T-cell (primary cell): ENCODE measurements at regions not wholly inside any gene's neighbourhood (a gene's known extent, or its start where the extent isn't known, plus 50 kb on each side); places are given as distances from the start of the nearest gene placed in this dataset.
"Not testable (repeated sequence)": the region's sequence is repeated elsewhere in the genome, so short reads cannot be mapped to it uniquely, and the experiment has no call there.

ENCODE experiments used
- ATAC-seq, 4 experiments: fragments of 200-7000 bp in 3 of 4; fragments of 150-1000 bp in 1 of 4; cut with Tn5 transposase; replicated peaks in 1 of 4; 1 replicate in 3 of 4; 2 replicates in 1 of 4; pipeline ENCODE4 v1.10.0; 2021; ENCODE audit warnings: moderate library complexity in 3 of 4, mild to moderate bottlenecking in 2 of 4, moderate number of reproducible peaks in 1 of 4
- CTCF ChIA-PET, 2 donors: fragments of 300-600 bp; sonication (Branson Sonifier 250); formaldehyde crosslinking; loops; one replicate each; lab custom pipeline; 2022; ENCODE audit warnings: antibody characterized with exemption in 2 of 2; lab: Charles Lee
- POLR2A ChIA-PET, 2 donors: fragments of 300-600 bp; sonication (Branson Sonifier 250); formaldehyde crosslinking; loops; one replicate each; lab custom pipeline; 2022; ENCODE audit warnings: antibody characterized with exemption in 2 of 2; lab: Charles Lee
- DNase-seq, 35 experiments: peaks; one replicate each; pipeline versions ENCODE4 v3.0.0 to v3.0.0-alpha.2; 2013 to 2023
- H3K27ac ChIP-seq: one replicate; pipeline ENCODE4 v1.5.1; 2013; ENCODE audit warnings: low read length
- H3K27me3 ChIP-seq, 2 experiments: replicated peaks in 1 of 2; 1 replicate in 1 of 2; 2 replicates in 1 of 2; pipeline versions ENCODE4 v1.6.1 to v1.7.0; 2013; ENCODE audit warnings: low read length in 1 of 2, mixed read lengths in 1 of 2; ENCODE audit not compliant: control insufficient read depth in 2 of 2, insufficient read depth in 2 of 2; ENCODE audit errors: extremely low read depth in 1 of 2
- H3K36me3 ChIP-seq, 2 donors: 1 replicate in 1 of 2; 2 replicates in 1 of 2; pipeline versions ENCODE4 v1.6.1 to v1.7.0; 2013; ENCODE audit warnings: low read length in 1 of 2; ENCODE audit not compliant: control insufficient read depth in 2 of 2, insufficient read depth in 1 of 2; ENCODE audit errors: extremely low read depth in 1 of 2
- H3K4me1 ChIP-seq, 2 experiments: 1 replicate in 1 of 2; 2 replicates in 1 of 2; pipeline versions ENCODE4 v1.6.1 to v1.7.0; 2013; ENCODE audit warnings: low read length in 2 of 2, mixed read lengths in 1 of 2; ENCODE audit not compliant: insufficient read depth in 2 of 2, control insufficient read depth in 1 of 2; ENCODE audit errors: extremely low read depth in 1 of 2
- H3K4me3 ChIP-seq, 2 donors: 1 replicate in 1 of 2; 2 replicates in 1 of 2; pipeline versions ENCODE4 v1.5.1 to v1.7.0; 2013; ENCODE audit warnings: mild to moderate bottlenecking in 2 of 2, low read length in 1 of 2, moderate library complexity in 1 of 2; ENCODE audit not compliant: control insufficient read depth in 1 of 2; ENCODE audit errors: extremely low read depth in 1 of 2
- H3K9me3 ChIP-seq: 2 replicates; pipeline ENCODE4 v1.7.0; 2013
- H3K27ac Mint-ChIP-seq, 2 donors: one replicate each; pipeline ENCODE4 v1.8.0; 2020 to 2021; ENCODE audit warnings: mild to moderate bottlenecking in 2 of 2, mixed read lengths in 2 of 2
- H3K27me3 Mint-ChIP-seq, 2 donors: one replicate each; pipeline ENCODE4 v1.8.0; 2021 to 2022; ENCODE audit warnings: mixed read lengths in 2 of 2
- H3K36me3 Mint-ChIP-seq: one replicate; pipeline ENCODE4 v1.8.0; 2021; ENCODE audit warnings: mixed read lengths
- H3K4me1 Mint-ChIP-seq, 3 donors: one replicate each; pipeline ENCODE4 v1.8.0; 2020 to 2022; ENCODE audit warnings: mixed read lengths in 3 of 3, mild to moderate bottlenecking in 1 of 3
- H3K4me3 Mint-ChIP-seq, 3 donors: one replicate each; pipeline ENCODE4 v1.8.0; 2020 to 2022; ENCODE audit warnings: mild to moderate bottlenecking in 3 of 3, mixed read lengths in 3 of 3, moderate library complexity in 3 of 3
- H3K9me3 Mint-ChIP-seq, 3 donors: one replicate each; pipeline ENCODE4 v1.8.0; 2020 to 2022; ENCODE audit warnings: mixed read lengths in 3 of 3
- WGBS: methylation state at CpG from one replicate; pipeline ENCODE4 v1.1.5; 2013; ENCODE audit warnings: missing lambda C conversion rate; ENCODE audit not compliant: insufficient coverage; 5-methylcytosine and 5-hydroxymethylcytosine counted together

DNA sequence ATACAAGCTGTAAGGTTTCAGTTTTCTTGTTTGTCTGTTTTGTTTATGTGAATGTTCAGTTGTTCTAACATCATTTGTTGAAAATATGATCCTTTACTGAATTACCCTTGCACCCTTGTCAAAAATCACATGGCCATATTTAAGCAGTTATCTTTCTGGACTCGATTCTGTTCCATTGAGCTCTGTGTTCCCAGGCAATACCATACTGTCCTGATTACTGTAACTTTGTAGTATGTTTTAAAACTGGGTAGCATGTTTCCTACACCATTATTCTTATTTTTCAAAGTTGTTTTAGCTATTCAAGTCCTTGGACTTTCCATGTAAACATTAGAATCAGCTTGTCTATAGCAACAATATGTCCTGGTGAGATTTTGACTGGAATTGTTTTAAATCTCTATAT lies 66.7 kb upstream of the PRSS3 start:
- Histone ChIP-seq H3K9me3 (no peaks in the 10 kb centered on the region), H3K4me3 (no peak overlapping the region), H3K36me3 (no peaks in the 10 kb centered on the region), H3K4me1 (no peaks in the 10 kb centered on the region), H3K27me3 (peaks cover 2 to 12% of the 10 kb centered on the region in 2 experiments), H3K27ac (no peak overlapping the region)
- Mint-ChIP-seq H3K9me3 (peaks cover 0 to 12% (median 0%) of the 10 kb centered on the region in 3 donors), H3K36me3 (no peaks in the 10 kb centered on the region), H3K4me1 (no peaks in the 10 kb centered on the region), H3K27me3 (peaks cover 27 to 28% of the 10 kb centered on the region in 2 donors), H3K4me3 (no peak overlapping the region), H3K27ac (no peak overlapping the region)
- ChIA-PET POLR2A (no interaction called here), CTCF (interaction anchor here in 1 of 2 donors (0.7 to 2.0 kb wide), 3 partner anchors 20 to 767 kb away, joined by 3 to 7 read pairs (median 3); no protein-coding TSS in a partner anchor)
- WGBS: no CpG with 5 or more reads among the region's 1 CpG
- ATAC-seq (no peak), DNase-seq (no peak)

DNA sequence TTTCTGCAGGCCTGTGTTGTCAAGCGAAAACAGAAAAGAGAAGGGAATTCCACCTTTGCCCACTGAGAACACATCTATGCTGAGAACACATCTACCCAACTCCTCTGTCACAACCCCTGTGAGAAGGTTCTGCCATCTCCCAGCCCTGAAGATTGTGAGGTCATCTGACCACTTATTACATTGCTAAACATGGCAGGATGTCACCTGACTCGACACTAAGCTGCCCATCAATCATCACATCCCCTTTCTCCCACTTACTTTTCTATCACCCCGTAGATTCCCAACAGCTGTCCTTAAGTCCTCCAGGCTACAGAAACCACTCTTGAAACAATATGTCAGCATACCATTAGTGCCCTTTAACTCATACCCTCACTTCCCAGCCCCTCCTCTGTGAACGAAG lies 64.2 kb upstream of the PRSS3 start:
- H3K27me3 Mint-ChIP-seq: peaks cover 30 to 39% of the 10 kb centered on the region in 2 donors
- no peaks in the 10 kb centered on the region for H3K4me1 Mint-ChIP-seq
- H3K27ac ChIP-seq: no peak overlapping the region
- H3K36me3 ChIP-seq: no peaks in the 10 kb centered on the region
- no peaks in the 10 kb centered on the region for H3K9me3 ChIP-seq
- no peak overlapping the region for H3K4me3 ChIP-seq
- H3K27me3 ChIP-seq: peaks cover 0 to 20% of the 10 kb centered on the region in 2 experiments
- no peak for ATAC-seq
- no peaks in the 10 kb centered on the region for H3K36me3 Mint-ChIP-seq
- WGBS: 73% methylated on average over 4 of the region's 4 CpGs
- H3K4me3 Mint-ChIP-seq: no peak overlapping the region
- ChIA-PET POLR2A (interaction anchor here in 1 of 2 donors (0.5 kb wide), 1 partner anchor 248 kb away, joined by 10 read pairs; no protein-coding TSS in a partner anchor), CTCF (no interaction called here)
- H3K4me1 ChIP-seq: no peaks in the 10 kb centered on the region
- no peak overlapping the region for H3K27ac Mint-ChIP-seq
- peaks cover 0 to 8% (median 0%) of the 10 kb centered on the region in 3 donors for H3K9me3 Mint-ChIP-seq
- DNase-seq: no peak

DNA sequence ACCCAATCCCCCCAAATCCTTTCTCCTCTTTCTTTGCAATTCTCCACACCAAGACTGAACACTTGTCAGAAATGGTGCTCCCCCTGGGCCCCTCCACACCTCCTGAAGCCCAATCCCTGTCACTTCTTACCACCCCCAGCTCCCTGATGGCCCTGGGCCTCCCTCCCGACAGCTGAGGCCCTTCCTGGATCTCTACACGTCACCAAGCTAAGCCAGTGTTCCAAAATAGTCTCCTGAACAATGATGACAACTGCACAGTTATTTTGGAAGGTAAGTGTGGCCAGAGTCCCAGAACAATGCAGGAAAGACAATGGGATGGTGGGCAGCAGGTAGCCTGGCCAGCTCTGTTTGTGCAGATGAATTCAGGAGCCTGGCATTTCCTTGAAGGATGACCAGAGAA lies 63.7 kb upstream of the PRSS3 start:
- ChIA-PET CTCF (no interaction called here), POLR2A (no interaction called here)
- DNase-seq (no peak), ATAC-seq (no peak)
- Histone ChIP-seq H3K27me3 (peaks cover 0 to 20% of the 10 kb centered on the region in 2 experiments), H3K4me1 (no peaks in the 10 kb centered on the region), H3K27ac (no peak overlapping the region), H3K36me3 (no peaks in the 10 kb centered on the region), H3K9me3 (no peaks in the 10 kb centered on the region), H3K4me3 (no peak overlapping the region)
- no peak overlapping the region for H3K4me3 Mint-ChIP-seq
- H3K27me3 Mint-ChIP-seq: peaks cover 34 to 44% of the 10 kb centered on the region in 2 donors
- no peak overlapping the region for H3K27ac Mint-ChIP-seq
- no peaks in the 10 kb centered on the region for H3K4me1 Mint-ChIP-seq
- WGBS: no CpG with 5 or more reads among the region's 2 CpGs
- no peaks in the 10 kb centered on the region for H3K36me3 Mint-ChIP-seq
- H3K9me3 Mint-ChIP-seq: peaks cover 0 to 8% (median 0%) of the 10 kb centered on the region in 3 donors

DNA sequence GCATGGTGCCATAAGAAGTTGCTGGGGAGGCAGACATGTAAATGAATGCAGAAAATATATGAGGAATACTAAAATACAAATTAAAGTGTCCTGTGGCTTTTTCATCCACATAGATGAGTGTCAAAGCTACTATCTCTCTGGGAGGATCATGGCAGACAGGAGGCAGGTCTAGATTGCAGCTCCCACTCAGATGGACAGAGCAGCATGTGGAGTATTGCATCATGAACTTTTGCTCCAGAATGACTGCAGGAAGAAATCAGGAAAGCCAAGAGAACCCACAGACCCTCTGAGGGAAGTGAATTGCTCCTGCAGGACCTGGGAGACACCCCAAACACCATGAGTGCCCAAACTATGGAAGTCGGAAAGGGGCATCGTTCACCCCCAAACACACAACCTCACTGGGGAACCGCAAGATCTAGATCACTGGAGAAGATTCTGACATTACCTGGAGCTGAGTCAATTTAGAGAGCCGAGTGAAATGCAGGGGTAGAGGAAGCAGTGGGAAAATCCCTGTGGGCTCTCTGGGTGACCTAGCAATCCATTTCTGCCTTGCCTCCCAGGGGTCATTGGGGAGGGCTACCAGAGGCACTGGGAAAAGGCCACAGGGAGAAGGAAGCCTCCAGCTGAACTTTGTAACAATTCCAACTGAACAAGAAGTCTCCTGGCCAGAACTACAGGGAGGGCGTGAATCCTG lies 61.0 kb upstream of the PRSS3 start:
- H3K4me3 ChIP-seq, H3K36me3 ChIP-seq, ATAC-seq, H3K36me3 Mint-ChIP-seq, H3K4me3 Mint-ChIP-seq, H3K4me1 Mint-ChIP-seq, CTCF ChIA-PET, POLR2A ChIA-PET, H3K9me3 Mint-ChIP-seq, DNase-seq, H3K9me3 ChIP-seq, H3K27ac ChIP-seq, H3K4me1 ChIP-seq, H3K27ac Mint-ChIP-seq: not testable (repeated sequence)
- H3K27me3 ChIP-seq: peaks cover 0 to 24% of the 10 kb centered on the region in 2 experiments
- peaks cover 34 to 53% of the 10 kb centered on the region in 2 donors for H3K27me3 Mint-ChIP-seq
- WGBS: 73% methylated on average over 2 of the region's 5 CpGs

DNA sequence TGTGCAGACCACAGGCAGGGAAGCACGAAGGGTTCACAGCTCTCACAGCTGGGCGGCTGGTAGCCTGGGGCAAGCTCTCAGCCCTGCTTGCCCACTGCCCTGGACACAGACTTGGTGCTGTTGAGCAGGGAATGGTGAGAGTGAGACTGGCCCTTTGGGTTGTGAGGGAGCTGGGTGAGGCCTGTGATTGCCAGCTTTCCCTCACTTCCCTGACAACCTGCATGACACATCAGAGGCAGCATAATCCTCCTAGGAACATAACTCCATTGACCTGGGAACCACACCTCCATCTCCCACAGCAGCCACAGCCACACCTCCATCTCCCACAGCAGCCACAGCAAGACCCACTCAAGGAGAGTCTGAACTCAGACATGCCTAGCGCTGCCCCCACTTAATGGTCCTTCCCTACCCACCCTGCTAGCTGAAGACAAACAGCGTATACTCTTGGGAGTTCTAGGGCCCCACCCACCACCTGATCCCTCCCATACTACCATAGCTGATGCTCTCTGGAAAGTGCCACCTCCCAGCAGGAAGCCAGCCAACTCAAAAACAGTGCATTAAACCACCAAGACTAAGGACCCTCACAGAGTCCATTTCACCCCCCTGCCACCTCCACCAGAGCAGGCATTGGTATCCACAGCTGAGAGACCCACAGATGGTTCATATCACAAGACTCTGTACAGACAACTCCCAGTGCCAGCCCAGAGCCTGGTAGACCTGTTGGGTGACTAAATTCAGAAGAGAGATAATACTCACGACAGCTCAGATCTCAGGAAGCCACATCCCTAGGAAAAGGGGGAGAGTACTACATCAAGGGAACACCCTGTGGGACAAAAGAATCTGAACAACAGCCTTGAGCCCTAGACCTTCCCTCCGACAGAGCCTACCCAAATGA lies 60.2 kb upstream of the PRSS3 start:
- POLR2A ChIA-PET: not testable (repeated sequence)

DNA sequence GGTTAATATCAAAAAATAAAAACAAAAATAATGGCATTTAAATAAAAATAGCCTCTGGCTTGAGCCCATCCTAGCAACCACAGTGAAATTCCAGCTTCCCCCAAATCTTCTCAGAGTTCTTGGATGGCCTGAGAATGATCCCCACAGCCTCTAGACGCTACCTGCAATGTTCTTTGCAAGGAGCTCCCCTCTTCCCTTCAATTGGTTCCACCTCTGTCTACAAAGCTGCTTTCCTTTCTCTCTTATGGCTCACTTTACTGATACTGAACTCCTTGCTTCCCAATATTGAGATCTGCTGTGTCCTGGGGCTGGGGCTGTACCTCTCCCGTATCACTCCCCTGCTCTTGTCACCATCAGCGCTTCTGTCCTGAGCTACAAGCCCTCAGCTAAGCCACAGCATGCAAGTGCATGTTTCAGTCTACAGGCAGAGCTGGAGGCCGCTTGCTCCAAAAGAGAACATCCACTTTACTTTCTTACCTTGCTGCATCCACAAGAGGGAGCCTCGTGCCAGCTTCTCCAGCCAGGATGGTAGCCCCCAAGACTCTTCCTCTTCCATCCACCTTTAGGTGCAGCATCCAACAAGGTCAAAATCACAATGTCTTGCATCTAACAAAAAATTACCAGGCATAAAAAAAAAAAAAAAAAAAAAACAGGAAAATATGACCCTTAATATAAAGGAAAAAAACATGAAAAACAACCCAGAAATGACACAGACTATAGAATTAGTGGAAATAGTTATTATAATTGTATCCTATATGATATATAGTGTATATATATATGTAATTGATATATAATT lies 57.4 kb upstream of the PRSS3 start:
- peaks cover 3 to 22% (median 14%) of the 10 kb centered on the region in 3 donors for H3K9me3 Mint-ChIP-seq

More for the DNA sequence above, 60.2 kb upstream of the PRSS3 start:
- H3K27ac ChIP-seq, H3K4me3 Mint-ChIP-seq, DNase-seq, H3K9me3 ChIP-seq, H3K27ac Mint-ChIP-seq, H3K4me3 ChIP-seq, H3K36me3 Mint-ChIP-seq, H3K4me1 ChIP-seq, CTCF ChIA-PET, H3K36me3 ChIP-seq, ATAC-seq, H3K4me1 Mint-ChIP-seq: not testable (repeated sequence)
- WGBS: 94% methylated on average over 3 of the region's 6 CpGs
- peaks cover 0 to 24% of the 10 kb centered on the region in 2 experiments for H3K27me3 ChIP-seq
- Mint-ChIP-seq H3K9me3 (peaks cover 3 to 15% (median 11%) of the 10 kb centered on the region in 3 donors), H3K27me3 (peaks cover 31 to 54% of the 10 kb centered on the region in 2 donors)

More for the DNA sequence above, 57.4 kb upstream of the PRSS3 start:
- ATAC-seq: no peak
- Histone ChIP-seq H3K36me3 (no peaks in the 10 kb centered on the region), H3K27ac (no peak overlapping the region), H3K4me3 (no peak overlapping the region), H3K9me3 (no peaks in the 10 kb centered on the region), H3K27me3 (peaks cover 0 to 15% of the 10 kb centered on the region in 2 experiments), H3K4me1 (no peaks in the 10 kb centered on the region)
- no peak overlapping the region for H3K27ac Mint-ChIP-seq
- ChIA-PET CTCF (interaction anchor here in 1 of 2 donors (1.0 kb wide), 1 partner anchor 41 kb away, joined by 16 read pairs; no protein-coding TSS in a partner anchor), POLR2A (no interaction called here)
- peaks cover 26 to 51% of the 10 kb centered on the region in 2 donors for H3K27me3 Mint-ChIP-seq
- no peak overlapping the region for H3K4me3 Mint-ChIP-seq
- peak in 1 of 35 experiments; percentile 37 for DNase-seq
- H3K4me1 Mint-ChIP-seq: no peaks in the 10 kb centered on the region
- H3K36me3 Mint-ChIP-seq: peaks cover 7% of the 10 kb centered on the region
- WGBS: 40% methylated on average over 5 of the region's 5 CpGs
